SK-N-SH treated with all-trans-retinoic acid at 6 μM for 48 hours (cell line): ENCODE measurements at regions not wholly inside any gene's neighbourhood (a gene's known extent, or its start where the extent isn't known, plus 50 kb on each side); places are given as distances from the start of the nearest gene placed in this dataset.

Experiments
- BACH2 ChIP-seq: fragments of 250-450 bp; sonication (Bioruptor Pico); IDR thresholded peaks from 2 replicates; pipeline ENCODE4 v1.9.0; 2021; ENCODE audit warnings: mild to moderate bottlenecking, borderline replicate concordance
- TCF4 ChIP-seq: fragments of 250-450 bp; sonication (Bioruptor Pico); IDR thresholded peaks from 2 replicates; pipeline ENCODE4 v1.8.0; 2021; ENCODE audit warnings: mild to moderate bottlenecking, moderate library complexity, borderline replicate concordance
- TF ChIP-seq, protein P1 (sequence below): fragments of 250-450 bp; sonication (Bioruptor Pico); IDR thresholded peaks from 2 replicates; pipeline ENCODE4 v1.5.1; 2020; ENCODE audit warnings: low read depth, mild to moderate bottlenecking, moderate library complexity

DNA sequence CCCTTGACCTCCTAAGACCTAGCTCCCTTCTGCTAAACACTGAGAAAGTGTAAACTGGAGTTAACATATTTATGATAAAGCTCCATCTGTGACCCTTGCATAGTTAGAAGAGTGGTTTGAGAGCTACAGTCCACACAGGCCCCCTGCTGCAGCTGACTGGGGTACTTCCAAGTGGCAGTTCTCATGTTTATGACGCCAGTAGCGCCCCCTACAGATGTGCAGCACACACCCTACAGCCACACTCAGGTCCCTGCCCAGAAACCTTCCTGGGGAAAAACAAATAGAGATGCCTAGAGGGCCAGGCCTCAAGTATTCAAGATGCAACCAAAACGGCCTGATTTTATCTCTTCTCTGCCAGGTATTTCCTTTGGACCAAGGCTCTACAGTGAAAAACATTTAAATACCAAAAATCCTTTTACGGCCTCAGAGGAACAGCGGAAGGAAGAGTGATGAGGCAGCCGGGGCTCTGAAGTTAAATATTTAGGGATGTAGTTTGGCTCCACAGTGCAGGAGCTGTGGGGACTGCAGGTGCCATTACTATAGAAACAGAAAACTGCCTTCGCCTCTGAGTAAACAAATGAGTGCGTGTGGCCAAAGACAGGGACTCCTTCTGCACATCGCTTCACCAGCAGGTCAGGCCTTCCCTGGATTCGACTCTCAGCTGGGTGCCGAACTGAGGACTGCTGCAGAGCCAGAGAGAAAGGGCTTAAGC lies 553.1 kb downstream of the EFNB2 start:
- no peak for TF ChIP-seq TCF4
- TF ChIP-seq, protein P1, sequence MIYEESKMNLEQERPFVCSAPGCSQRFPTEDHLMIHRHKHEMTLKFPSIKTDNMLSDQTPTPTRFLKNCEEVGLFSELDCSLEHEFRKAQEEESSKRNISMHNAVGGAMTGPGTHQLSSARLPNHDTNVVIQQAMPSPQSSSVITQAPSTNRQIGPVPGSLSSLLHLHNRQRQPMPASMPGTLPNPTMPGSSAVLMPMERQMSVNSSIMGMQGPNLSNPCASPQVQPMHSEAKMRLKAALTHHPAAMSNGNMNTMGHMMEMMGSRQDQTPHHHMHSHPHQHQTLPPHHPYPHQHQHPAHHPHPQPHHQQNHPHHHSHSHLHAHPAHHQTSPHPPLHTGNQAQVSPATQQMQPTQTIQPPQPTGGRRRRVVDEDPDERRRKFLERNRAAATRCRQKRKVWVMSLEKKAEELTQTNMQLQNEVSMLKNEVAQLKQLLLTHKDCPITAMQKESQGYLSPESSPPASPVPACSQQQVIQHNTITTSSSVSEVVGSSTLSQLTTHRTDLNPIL (CRISPR knock-in tag): no peak
- TF ChIP-seq BACH2 (CRISPR knock-in tag): no peak
